Right lobe of liver (tissue), 6 donors: ENCODE measurements at regions not wholly inside any gene's neighbourhood (a gene's known extent, or its start where the extent isn't known, plus 50 kb on each side); places are given as distances from the start of the nearest gene placed in this dataset.

ENCODE experiments used
- ATAC-seq, 4 donors: fragments of 200-7000 bp; cut with Tn5 transposase; one replicate each; pipeline ENCODE4 v1.9.1; 2020; ENCODE audit warnings: mild to moderate bottlenecking in 4 of 4, moderate library complexity in 4 of 4
- DNase-seq, 3 donors: peaks; one replicate each; pipeline ENCODE4 v3.0.0-alpha.2; 2020
- H3K27ac ChIP-seq, 3 donors: fragments of 200-600 bp; one replicate each; pipeline ENCODE4 v1.8.0; 2022
- H3K27me3 ChIP-seq, 2 donors: fragments of 200-600 bp; one replicate each; pipeline ENCODE4 v1.8.0; 2022
- H3K36me3 ChIP-seq, 4 donors: fragments of 200-600 bp; sonication (generic) in 1 of 4; one replicate each; pipeline versions ENCODE4 v1.5.1 to v1.8.0; 2017 to 2022; ENCODE audit warnings: control low read depth in 1 of 4
- H3K4me1 ChIP-seq, 4 donors: fragments of 200-600 bp; sonication (generic) in 1 of 4; one replicate each; pipeline versions ENCODE4 v1.5.1 to v1.8.0; 2017 to 2022; ENCODE audit warnings: control low read depth in 1 of 4
- H3K4me3 ChIP-seq, 3 donors: fragments of 200-600 bp; one replicate each; pipeline ENCODE4 v1.8.0; 2022
- H3K9me3 ChIP-seq, 4 donors: fragments of 200-600 bp; sonication (generic) in 1 of 4; one replicate each; pipeline versions ENCODE4 v1.5.1 to v1.8.0; 2017 to 2022; ENCODE audit warnings: control low read depth in 1 of 4
- POLR2A ChIP-seq: fragments of 450-650 bp; IDR thresholded peaks from one replicate; pipeline ENCODE4 v1.6.1; 2017; ENCODE audit warnings: antibody characterized with exemption, mild to moderate bottlenecking
- WGBS: methylation state at CpG from one replicate; pipeline ENCODE4 v1.1.6; 2018; ENCODE audit warnings: low coverage, low lambda C conversion rate; ENCODE audit not compliant: insufficient coverage; ENCODE audit errors: missing lambda C conversion rate; 5-methylcytosine and 5-hydroxymethylcytosine counted together
- intact Hi-C, 2 donors: fragments of 100-400 bp; cut with DNase I; formaldehyde crosslinking; loops; one replicate each; pipeline versions ENCODE4 v1.11.2 to v1.14.1; 2022
- TF ChIP-seq, protein P1 (sequence below), 4 donors: fragments of 200-600 bp in 3 of 4; fragments of 450-650 bp in 1 of 4; IDR thresholded peaks; one replicate each; pipeline versions ENCODE4 v1.5.1 to v1.8.0; 2016 to 2022; ENCODE audit warnings: antibody characterized with exemption in 4 of 4, mild to moderate bottlenecking in 2 of 4
- donor health status: DM: no; HTN: yes; CAD: no.
- donor health status: DM: no; HTN: no; CAD: no.
- donor health status: DM: no; HTN: no; CAD: no.
- donor health status: DM: no; HTN: yes; CAD: no.
- donor health status: DM: no; HTN: yes; CAD: no.

- TF ChIP-seq POLR2A: no peak
- TF ChIP-seq, protein P1, sequence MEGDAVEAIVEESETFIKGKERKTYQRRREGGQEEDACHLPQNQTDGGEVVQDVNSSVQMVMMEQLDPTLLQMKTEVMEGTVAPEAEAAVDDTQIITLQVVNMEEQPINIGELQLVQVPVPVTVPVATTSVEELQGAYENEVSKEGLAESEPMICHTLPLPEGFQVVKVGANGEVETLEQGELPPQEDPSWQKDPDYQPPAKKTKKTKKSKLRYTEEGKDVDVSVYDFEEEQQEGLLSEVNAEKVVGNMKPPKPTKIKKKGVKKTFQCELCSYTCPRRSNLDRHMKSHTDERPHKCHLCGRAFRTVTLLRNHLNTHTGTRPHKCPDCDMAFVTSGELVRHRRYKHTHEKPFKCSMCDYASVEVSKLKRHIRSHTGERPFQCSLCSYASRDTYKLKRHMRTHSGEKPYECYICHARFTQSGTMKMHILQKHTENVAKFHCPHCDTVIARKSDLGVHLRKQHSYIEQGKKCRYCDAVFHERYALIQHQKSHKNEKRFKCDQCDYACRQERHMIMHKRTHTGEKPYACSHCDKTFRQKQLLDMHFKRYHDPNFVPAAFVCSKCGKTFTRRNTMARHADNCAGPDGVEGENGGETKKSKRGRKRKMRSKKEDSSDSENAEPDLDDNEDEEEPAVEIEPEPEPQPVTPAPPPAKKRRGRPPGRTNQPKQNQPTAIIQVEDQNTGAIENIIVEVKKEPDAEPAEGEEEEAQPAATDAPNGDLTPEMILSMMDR (IDR thresholded peaks at IDR 0.05): no peak
- Histone ChIP-seq H3K36me3 (no peaks in the 10 kb centered on the region), H3K27ac (no peak overlapping the region), H3K4me1 (no peaks in the 10 kb centered on the region), H3K27me3 (no peaks in the 10 kb centered on the region), H3K9me3 (no peaks in the 10 kb centered on the region), H3K4me3 (no peak overlapping the region)
- no peak for ATAC-seq
- intact Hi-C loops: no loop called here
- 52% methylated on average over 5 of the region's 5 CpGs for WGBS
- DNase-seq: no peak
Measured at GRCh38 chr20:40173872-40174271, 515.2 kb downstream of the MAFB start.

DNA sequence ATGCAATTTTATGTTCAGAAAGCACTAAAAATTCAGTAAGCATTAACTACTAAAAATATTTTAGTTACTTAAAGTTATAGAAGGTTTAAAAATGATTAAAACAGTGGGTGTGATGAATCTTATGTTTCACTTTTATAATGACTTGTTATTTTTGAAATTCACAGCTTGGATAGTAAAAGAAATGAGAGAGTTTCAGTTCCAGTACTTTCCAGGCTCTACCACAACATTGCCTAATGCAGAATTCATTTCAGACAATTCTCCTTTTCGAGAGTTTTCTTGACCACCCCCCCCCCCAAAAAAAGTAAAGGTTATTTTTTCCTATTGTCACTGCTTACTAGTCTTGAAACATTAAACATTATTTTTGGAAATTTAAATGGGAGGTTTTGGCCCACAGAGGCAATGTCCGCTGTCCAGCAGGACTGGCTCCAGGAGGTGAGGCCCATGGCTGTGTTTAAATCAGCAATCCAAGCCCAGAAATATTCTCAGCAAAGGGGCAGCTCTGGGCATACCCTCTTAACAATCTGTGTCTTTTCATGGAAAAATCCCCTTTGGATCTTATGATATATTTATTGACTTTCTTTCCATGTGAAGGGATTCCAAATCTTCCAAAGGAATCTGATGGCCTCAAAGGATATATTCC lies 519.9 kb downstream of the MAFB start:
- H3K36me3 ChIP-seq: no peaks in the 10 kb centered on the region
- intact Hi-C loops: no loop called here
- TF ChIP-seq, protein P1 (IDR thresholded peaks at IDR 0.05): no peak
- TF ChIP-seq POLR2A: no peak
- H3K4me3 ChIP-seq: no peak overlapping the region
- no peak for ATAC-seq
- WGBS: 56% methylated on average over 2 of the region's 2 CpGs
- H3K27me3 ChIP-seq: no peaks in the 10 kb centered on the region
- H3K27ac ChIP-seq: no peak overlapping the region
- H3K4me1 ChIP-seq: no peaks in the 10 kb centered on the region
- no peak for DNase-seq
- H3K9me3 ChIP-seq: no peaks in the 10 kb centered on the region

DNA sequence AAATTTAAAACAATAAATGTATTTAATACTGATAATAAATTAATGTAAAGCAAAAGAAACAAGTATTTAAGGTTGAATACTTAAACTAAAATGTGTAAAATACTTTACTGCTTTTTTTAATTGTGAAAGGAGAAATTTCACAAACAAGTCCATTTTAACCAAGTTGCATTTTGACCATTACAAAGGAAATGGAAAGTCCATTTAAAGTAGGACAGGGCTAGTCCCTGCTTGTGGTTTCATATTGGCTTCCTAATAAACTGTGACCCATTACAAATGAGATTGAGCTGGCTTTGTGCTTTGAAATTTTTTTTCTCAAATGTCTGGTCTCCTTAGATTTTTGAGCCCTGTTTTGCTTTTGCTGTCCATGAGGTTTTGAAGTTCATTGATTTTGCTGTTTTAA lies 527.6 kb downstream of the MAFB start:
- Histone ChIP-seq H3K4me3 (no peak overlapping the region), H3K27ac (no peak overlapping the region), H3K4me1 (peaks cover 0 to 4% (median 0%) of the 10 kb centered on the region in 4 donors), H3K36me3 (no peaks in the 10 kb centered on the region), H3K27me3 (no peaks in the 10 kb centered on the region), H3K9me3 (no peaks in the 10 kb centered on the region)
- TF ChIP-seq, protein P1 (IDR thresholded peaks at IDR 0.05): no peak
- intact Hi-C loops: no loop called here
- ATAC-seq: no peak
- no peak for DNase-seq

GRCh38 chr20:40160097-40160550 lies 528.9 kb downstream of the MAFB start:
- no peaks in the 10 kb centered on the region for H3K27me3 ChIP-seq
- TF ChIP-seq, protein P1 (IDR thresholded peaks at IDR 0.05): peak; percentile 50 to 82 (median 78)
- TF ChIP-seq POLR2A: no peak
- H3K36me3 ChIP-seq: no peaks in the 10 kb centered on the region
- H3K4me1 ChIP-seq: peaks cover 0 to 4% (median 0%) of the 10 kb centered on the region in 4 donors
- no peak overlapping the region for H3K27ac ChIP-seq
- H3K4me3 ChIP-seq: no peak overlapping the region
- peak in 1 of 3 donors; percentile 58 for DNase-seq
- intact Hi-C loops: no loop called here
- peak; percentile 82 to 93 (median 86) for ATAC-seq
- no peaks in the 10 kb centered on the region for H3K9me3 ChIP-seq
- WGBS: 41% methylated on average over 7 of the region's 7 CpGs

GRCh38 chr20:40159276-40159675 lies 529.8 kb downstream of the MAFB start:
- no peak for TF ChIP-seq POLR2A
- TF ChIP-seq, protein P1 (IDR thresholded peaks at IDR 0.05): no peak
- Histone ChIP-seq H3K9me3 (no peaks in the 10 kb centered on the region), H3K4me3 (no peak overlapping the region), H3K27ac (no peak overlapping the region), H3K36me3 (no peaks in the 10 kb centered on the region), H3K27me3 (no peaks in the 10 kb centered on the region), H3K4me1 (peaks cover 0 to 4% (median 0%) of the 10 kb centered on the region in 4 donors)
- intact Hi-C loops: no loop called here
- WGBS: 78% methylated on average over 5 of the region's 5 CpGs
- DNase-seq (no peak), ATAC-seq (no peak)
